ENCODE measurements at regions not wholly inside any gene's neighbourhood (a gene's known extent, or its start where the extent isn't known, plus 50 kb on each side); places are given as distances from the start of the nearest gene placed in this dataset.
A peak's percentile ranks its signal among the peaks of the same experiment; 100 is the strongest.

- DNase-seq (ENCODE audit: low spot score) (no peak), ATAC-seq (no peak)
Observed at GRCh38 chr2:155099784-155100183, 401.3 kb downstream of the KCNJ3 start.

- ATAC-seq (no peak), DNase-seq (ENCODE audit: low spot score) (no peak)
Observed at GRCh38 chr2:155095613-155096012, 397.1 kb downstream of the KCNJ3 start.

- ATAC-seq (peak; percentile 55), DNase-seq (ENCODE audit: low spot score) (no peak)
Observed at GRCh38 chr2:155080373-155080772, 381.9 kb downstream of the KCNJ3 start.

DNA sequence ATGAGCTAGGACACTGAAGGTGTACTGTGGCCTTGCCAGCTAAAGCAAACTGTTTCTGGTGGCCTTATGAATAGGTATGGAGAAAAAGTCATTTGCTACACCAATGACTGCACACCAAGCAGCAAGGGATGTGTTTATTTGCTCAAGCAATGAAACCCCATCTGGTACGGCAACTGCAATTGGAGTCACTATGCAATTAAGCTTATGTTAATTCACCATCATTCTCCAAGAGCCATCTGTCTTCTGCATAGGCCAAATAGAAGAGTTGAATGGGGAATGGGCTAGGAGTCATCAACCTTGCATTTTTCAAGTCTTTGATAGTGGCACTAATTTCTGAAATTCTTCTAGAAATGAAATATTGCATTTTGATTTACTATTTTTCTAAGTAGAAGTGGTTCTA, 372.0 kb downstream of the KCNJ3 start:
- no peak for ATAC-seq
- no peak for DNase-seq (ENCODE audit: low spot score)

GRCh38 chr2:155062922-155063258, 364.4 kb downstream of the KCNJ3 start:
- DNase-seq (ENCODE audit: low spot score) (no peak), ATAC-seq (no peak)

DNA sequence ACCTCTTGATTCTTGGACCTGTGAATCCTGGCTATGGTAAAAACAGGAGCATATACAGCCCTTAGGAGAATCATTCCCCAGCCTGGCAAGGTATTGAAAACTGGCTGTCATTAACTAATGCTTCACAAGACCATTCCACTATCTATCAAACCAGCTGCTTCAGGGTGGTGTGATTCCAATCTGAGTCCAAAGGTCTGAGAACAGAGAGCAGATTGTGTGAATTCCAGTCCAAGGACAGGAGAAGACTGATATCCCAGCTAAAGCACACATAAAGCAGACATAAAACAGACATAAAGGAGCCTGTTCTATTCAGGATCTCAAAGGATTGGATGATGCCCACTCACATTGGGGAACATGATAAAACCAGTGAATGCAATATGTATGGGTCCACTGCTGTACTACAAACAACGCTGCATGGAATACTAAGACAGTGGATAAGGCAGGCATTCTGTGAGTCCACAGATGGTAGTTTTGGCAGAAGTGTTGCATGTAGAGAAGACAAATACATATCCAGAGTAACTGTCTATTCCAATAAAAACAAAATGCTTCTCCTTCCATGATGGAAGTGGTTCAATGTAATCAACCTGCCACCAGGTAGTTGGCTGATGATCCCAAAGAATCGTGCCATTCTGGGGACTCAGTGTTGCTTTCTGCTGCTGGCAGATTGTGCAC, 363.9 kb downstream of the KCNJ3 start:
- DNase-seq (ENCODE audit: low spot score) (no peak), ATAC-seq (no peak)

- ATAC-seq (no peak), DNase-seq (ENCODE audit: low spot score) (no peak)
Observed at GRCh38 chr2:155060896-155061295, 362.4 kb downstream of the KCNJ3 start.

DNA sequence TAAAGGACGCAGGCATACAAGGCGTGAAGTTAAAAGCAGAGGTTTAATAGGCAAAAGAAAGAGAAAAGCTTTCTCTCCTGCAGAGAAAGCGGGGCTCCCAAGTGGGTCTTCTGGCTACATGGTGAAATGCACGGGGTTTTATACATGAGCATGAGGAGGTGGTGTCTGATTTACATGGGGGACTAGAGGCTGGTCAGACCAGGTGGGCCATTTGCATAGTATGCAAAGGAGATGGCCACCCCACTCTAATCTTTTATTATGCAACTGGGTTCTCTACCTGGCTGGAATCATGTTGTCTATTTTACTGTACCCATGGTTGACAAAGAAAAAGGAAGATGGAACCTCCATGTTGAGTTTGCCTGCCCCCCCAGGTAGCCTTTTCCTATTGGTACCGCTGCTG, 356.2 kb downstream of the KCNJ3 start:
- DNase-seq (ENCODE audit: low spot score) (no peak), ATAC-seq (no peak)

GRCh38 chr2:155043097-155043496, 344.6 kb downstream of the KCNJ3 start:
- DNase-seq (ENCODE audit: low spot score) (no peak), ATAC-seq (no peak)

DNA sequence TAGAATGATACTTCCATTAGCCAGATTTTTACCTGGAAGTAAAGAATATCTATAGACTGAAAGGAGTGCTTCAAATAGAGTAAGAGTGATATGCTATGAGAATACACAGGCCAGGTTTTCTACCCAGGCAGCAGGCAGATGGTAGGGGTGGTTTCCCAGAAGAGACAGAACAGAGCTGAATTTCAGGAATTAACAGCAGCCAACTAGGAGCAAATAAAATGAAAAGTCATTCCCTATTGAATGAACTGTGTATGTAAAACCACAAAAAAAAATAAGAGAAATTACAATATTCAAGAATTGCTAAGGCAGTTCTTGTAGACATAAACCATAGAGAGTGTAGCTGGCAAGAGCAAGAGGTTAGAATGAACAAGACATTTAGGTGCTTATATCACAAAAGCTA, 336.8 kb downstream of the KCNJ3 start:
- DNase-seq (ENCODE audit: low spot score) (no peak), ATAC-seq (no peak)

DNA sequence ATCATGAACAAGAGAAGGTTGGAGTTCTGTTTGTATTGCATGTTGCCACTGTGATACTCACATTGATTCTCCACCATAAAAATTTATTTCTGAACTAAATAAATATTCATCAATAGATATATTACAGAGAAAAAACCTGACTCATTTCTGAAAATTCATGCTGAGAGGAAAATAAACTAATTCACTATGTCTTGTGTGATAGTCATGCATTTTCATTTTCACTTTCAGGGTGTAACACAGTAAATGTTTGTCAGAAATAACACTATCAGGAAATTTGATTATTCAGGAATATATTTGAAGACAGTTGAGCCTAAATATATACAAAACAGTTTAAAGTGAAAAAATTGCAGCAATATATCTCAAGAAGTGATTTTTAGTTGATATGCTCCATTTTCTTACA, 335.2 kb downstream of the KCNJ3 start:
- ATAC-seq (no peak), DNase-seq (ENCODE audit: low spot score) (no peak)

- ATAC-seq, result no peak
- DNase-seq (ENCODE audit: low spot score), result no peak
Observed at GRCh38 chr2:155030296-155030695, 331.8 kb downstream of the KCNJ3 start.

- no peak for DNase-seq (ENCODE audit: low spot score)
Observed at GRCh38 chr2:155026651-155027174, 328.2 kb downstream of the KCNJ3 start.

DNA sequence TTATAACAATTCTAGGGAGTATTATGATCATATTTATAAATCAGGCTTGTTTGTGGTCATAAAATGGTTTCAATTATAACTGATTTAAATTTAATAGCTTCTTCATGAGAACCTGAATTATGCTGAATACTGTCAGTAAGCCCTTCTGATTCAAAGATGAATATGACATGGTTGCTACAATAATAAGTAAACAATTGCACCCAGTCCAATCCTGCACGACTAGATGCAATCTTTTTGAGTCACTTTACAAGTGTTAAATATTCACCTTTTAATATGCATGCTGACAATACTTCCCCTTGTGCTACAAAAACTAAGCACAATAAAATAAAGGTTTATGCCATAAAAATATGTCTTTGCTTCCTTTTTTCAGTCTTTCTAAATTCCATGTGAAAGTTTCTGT, 325.2 kb downstream of the KCNJ3 start:
- ATAC-seq (no peak), DNase-seq (ENCODE audit: low spot score) (no peak)

More at GRCh38 chr2:155026651-155027174, 328.2 kb downstream of the KCNJ3 start:
- no peak for ATAC-seq

DNA sequence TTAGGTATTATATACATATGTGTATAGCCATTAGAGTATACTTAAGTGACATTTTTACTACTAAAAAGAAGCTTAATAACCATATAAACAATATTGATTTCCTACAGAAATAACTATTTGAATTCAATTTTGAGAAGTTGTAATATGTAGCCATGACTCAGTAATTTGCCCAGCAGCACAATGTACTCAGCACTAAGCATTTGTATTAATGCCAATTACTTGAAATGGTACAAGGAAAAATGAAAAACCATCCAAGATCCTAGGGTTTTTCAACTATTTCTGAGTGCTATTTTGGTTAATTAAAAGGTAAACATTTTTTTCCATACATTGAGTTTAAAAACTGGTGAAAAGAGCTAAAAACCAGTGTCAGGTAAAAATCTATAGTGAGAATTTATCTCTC, 324.0 kb downstream of the KCNJ3 start:
- DNase-seq (ENCODE audit: low spot score) (no peak), ATAC-seq (no peak)

- no peak for DNase-seq (ENCODE audit: low spot score)
Observed at GRCh38 chr2:155021618-155022017, 323.1 kb downstream of the KCNJ3 start.

GRCh38 chr2:155020246-155020645, 321.8 kb downstream of the KCNJ3 start:
- DNase-seq (ENCODE audit: low spot score) (no peak), ATAC-seq (no peak)

More at GRCh38 chr2:155021618-155022017, 323.1 kb downstream of the KCNJ3 start:
- no peak for ATAC-seq

- ATAC-seq, result no peak
- DNase-seq (ENCODE audit: low spot score), result no peak
Observed at GRCh38 chr2:155010925-155011324, 312.4 kb downstream of the KCNJ3 start.

GRCh38 chr2:154995361-154995760, 296.9 kb downstream of the KCNJ3 start:
- DNase-seq (ENCODE audit: low spot score), result no peak
- no peak for ATAC-seq

DNA sequence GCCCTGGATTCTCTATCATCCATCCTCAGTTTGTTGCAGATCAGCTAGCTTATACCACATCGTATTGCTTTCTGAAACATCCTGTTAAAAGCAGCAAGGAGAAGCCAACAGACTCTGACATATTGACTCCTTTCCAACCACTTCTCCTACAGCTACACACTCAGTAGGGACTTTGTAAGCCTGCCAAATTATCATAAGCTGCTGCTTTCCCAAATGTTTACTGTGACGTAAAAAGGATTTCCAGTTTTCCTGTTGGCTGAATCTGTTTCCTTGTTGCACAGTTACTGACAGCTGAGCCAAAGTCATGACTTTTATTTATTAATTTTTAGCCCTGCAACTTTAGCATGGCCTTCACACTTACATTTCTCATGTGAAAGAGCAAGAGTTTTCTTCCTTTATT, 294.3 kb downstream of the KCNJ3 start:
- no peak for ATAC-seq
- no peak for DNase-seq (ENCODE audit: low spot score)

DNA sequence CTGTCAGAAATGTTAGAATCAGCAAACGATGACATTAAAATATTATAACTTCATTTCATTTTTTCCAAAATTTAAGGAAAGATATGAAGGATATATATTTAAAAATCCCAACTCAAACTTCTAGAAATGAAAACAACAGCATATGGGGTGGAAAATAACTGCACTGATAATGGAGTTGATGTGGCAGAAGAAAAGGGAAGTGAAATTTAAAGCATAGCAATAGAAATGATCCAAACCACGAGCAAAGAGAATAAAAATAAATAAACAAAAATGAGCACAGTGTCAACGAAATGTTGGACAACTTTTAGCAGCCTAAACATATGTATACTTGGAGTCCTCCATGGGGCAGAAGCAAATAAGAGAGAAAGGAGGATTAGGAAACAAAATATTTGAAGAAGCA, 280.2 kb downstream of the KCNJ3 start:
- ATAC-seq (no peak), DNase-seq (ENCODE audit: low spot score) (no peak)

- no peak for DNase-seq (ENCODE audit: low spot score)
- no peak for ATAC-seq
Observed at GRCh38 chr2:154978244-154978643, 279.7 kb downstream of the KCNJ3 start.

GRCh38 chr2:154974041-154974440, 275.5 kb downstream of the KCNJ3 start:
- no peak for DNase-seq (ENCODE audit: low spot score)
- ATAC-seq, result no peak
